ENCODE measurements at regions not wholly inside any gene's neighbourhood (a gene's known extent, or its start where the extent isn't known, plus 50 kb on each side); places are given as distances from the start of the nearest gene placed in this dataset.

DNA sequence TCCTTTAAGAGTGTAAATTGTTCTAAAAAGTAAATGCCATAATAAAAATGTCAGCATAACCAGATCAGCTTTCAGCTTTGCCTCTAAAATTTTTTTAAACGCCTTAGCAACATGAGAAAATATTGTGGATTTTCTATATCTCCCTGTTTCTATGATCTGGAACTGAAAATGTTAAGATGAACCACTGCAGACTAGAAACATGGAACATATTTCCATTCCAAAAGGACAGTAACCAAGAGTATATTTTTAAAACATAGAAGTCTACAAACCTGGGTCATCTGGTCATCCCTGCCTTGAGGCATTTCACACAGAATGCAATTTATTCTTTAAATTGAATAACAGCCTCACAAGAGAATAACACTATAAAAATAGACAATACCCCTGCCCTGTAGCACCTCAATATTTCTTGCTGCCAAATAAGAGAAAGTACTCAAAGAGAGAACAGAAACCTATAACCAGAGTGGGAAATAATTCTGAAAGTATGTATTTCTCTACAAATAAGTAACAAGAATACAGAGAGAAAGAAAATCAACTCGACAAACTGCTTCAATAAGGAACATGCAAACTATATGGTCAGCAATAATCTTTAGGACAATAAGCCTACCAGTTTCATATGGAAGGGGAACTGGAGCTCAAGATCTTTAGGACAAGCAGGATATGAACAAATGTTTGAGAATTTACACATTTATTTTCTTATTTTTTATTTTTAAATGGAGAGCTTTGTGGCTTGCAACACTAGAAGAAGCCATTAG lies 949.0 kb downstream of the EPHA3 start:
- Histone ChIP-seq H3K9me3 (ENCODE audit: low read length) (0 out of 2 replicates have a peak, but pooled peaks cover 8% of the 10 kb centered on the region), H3K27ac (ENCODE audit: extremely low read length, insufficient read depth, low read length) (no peak overlapping the region), H3K27me3 (ENCODE audit: control insufficient read depth in 1 of 2, insufficient read depth in 2 of 2, low read length in 2 of 2) (no peaks in the 10 kb centered on the region), H3K4me3 (replicated peaks in 1 of 3; ENCODE audit: insufficient read depth in 1 of 3, low read depth in 2 of 3, low read length in 3 of 3) (no peak overlapping the region), H3K79me2 (ENCODE audit: insufficient read depth, low read length) (no peaks in the 10 kb centered on the region), H2AFZ (ENCODE audit: low read length) (no peak overlapping the region), H3K9ac (ENCODE audit: insufficient read depth, low read depth, low read length) (no peak overlapping the region), H3K36me3 (replicated peaks in 1 of 2; ENCODE audit: control insufficient read depth in 1 of 2, insufficient read depth in 2 of 2, low read length in 2 of 2) (no peaks in the 10 kb centered on the region), H4K20me1 (ENCODE audit: insufficient read depth, low read length) (no peaks in the 10 kb centered on the region), H3K4me1 (ENCODE audit: insufficient read depth, low read length) (no peaks in the 10 kb centered on the region), H3K4me2 (ENCODE audit: low read depth, low read length) (no peak overlapping the region)
- ATAC-seq = no peak
- in situ Hi-C loops (cut with HindIII; ENCODE audit: extremely low pct_ligation_motif_present, low pct_unique_long_range_greater_than_20kb) (loop anchor here (25.0 kb wide), 1 partner anchor 94 kb away; no protein-coding TSS in a partner anchor), intact Hi-C loops (cut with micrococcal nuclease; ENCODE audit: unreplicated experiment) (no loop called here)
- ChIA-PET CTCF (ENCODE audit: low intra/inter-chr PET ratio, low total read pairs) (no interaction called here), POLR2A (no interaction called here)
- no peak for TF ChIP-seq ARNT (IDR thresholded peaks at IDR 0.05)
- no peak for TF ChIP-seq GATA4 (IDR thresholded peaks at IDR 0.05; ENCODE audit: borderline replicate concordance, low read depth)
- TF ChIP-seq NAIF1 (CRISPR knock-in tag; IDR thresholded peaks at IDR 0.05; ENCODE audit: borderline replicate concordance) = no peak
- no peak for TF ChIP-seq ZNF510 (CRISPR knock-in tag; IDR thresholded peaks at IDR 0.05; ENCODE audit: low read depth)
- TF ChIP-seq JUNB (CRISPR knock-in tag; IDR thresholded peaks at IDR 0.05; ENCODE audit: borderline replicate concordance) = no peak
- no peak for TF ChIP-seq ZNF343 (CRISPR knock-in tag; IDR thresholded peaks at IDR 0.05)
- TF ChIP-seq SETDB1 (CRISPR knock-in tag; IDR thresholded peaks at IDR 0.05; ENCODE audit: borderline replicate concordance) = no peak
- TF ChIP-seq ZNF180 (CRISPR knock-in tag; IDR thresholded peaks at IDR 0.05; ENCODE audit: borderline replicate concordance, low read depth) = no peak
- TF ChIP-seq, protein P1, sequence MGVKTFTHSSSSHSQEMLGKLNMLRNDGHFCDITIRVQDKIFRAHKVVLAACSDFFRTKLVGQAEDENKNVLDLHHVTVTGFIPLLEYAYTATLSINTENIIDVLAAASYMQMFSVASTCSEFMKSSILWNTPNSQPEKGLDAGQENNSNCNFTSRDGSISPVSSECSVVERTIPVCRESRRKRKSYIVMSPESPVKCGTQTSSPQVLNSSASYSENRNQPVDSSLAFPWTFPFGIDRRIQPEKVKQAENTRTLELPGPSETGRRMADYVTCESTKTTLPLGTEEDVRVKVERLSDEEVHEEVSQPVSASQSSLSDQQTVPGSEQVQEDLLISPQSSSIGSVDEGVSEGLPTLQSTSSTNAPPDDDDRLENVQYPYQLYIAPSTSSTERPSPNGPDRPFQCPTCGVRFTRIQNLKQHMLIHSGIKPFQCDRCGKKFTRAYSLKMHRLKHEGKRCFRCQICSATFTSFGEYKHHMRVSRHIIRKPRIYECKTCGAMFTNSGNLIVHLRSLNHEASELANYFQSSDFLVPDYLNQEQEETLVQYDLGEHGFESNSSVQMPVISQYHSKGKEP (CRISPR knock-in tag; IDR thresholded peaks at IDR 0.05) = no peak
- TF ChIP-seq ZNF720 (CRISPR knock-in tag; IDR thresholded peaks at IDR 0.05) = no peak
- no peak for TF ChIP-seq ZNF672 (CRISPR knock-in tag; IDR thresholded peaks at IDR 0.05)
- TF ChIP-seq IKZF4 (CRISPR knock-in tag; IDR thresholded peaks at IDR 0.05; ENCODE audit: borderline replicate concordance, low read depth, not compliant biosample characterization) = no peak
- TF ChIP-seq ZNF607 (CRISPR knock-in tag; IDR thresholded peaks at IDR 0.05; ENCODE audit: borderline replicate concordance) = no peak
- no peak for TF ChIP-seq MATR3 (CRISPR knock-in tag; IDR thresholded peaks at IDR 0.05)
- TF ChIP-seq SATB2 (CRISPR knock-in tag; IDR thresholded peaks at IDR 0.05) = no peak
- no peak for FAIRE-seq
- DNase-seq (ENCODE audit: low spot score) = no peak
- WGBS (ENCODE audit: low lambda C conversion rate) = 2% methylated on average over 2 of the region's 2 CpGs
- no TSS peak for BruUV-seq (replicated peaks)

All from HepG2 (cell line).